ENCODE measurements at regions not wholly inside any gene's neighbourhood (a gene's known extent, or its start where the extent isn't known, plus 50 kb on each side); places are given as distances from the start of the nearest gene placed in this dataset.

DNA sequence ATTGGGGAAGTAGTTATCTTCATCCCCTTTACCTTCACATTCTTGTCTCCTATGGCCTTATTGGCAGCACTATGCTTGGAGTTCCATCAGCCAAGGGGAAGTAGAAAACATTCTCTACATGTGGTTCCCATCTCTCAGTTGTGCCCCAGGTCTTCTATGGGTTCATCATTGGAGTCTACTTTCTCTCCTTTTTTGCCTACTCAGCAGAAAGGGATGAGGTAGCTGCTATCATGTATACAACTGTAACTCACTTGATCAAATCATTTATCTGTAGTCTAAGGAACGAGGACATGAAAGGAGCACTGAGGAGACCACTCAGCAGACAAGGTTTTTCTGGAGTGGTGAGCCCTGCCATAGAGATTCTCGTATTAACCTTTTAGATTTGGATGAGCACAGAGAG lies 119.0 kb upstream of the OR13H1 start:
- no peaks in the 10 kb centered on the region for H3K36me3 ChIP-seq (ENCODE audit: control insufficient read depth in 2 of 2, insufficient read depth in 1 of 2, low read length in 2 of 2)
- no peaks in the 10 kb centered on the region for H3K9me3 ChIP-seq (ENCODE audit: control insufficient read depth, insufficient read depth, low read depth, low read length)
- H3K4me3 ChIP-seq (ENCODE audit: low read depth, low read length), result no peak overlapping the region
- no peak overlapping the region for H3K27ac ChIP-seq (ENCODE audit: extremely low read depth, low read depth, low read length)
- no peaks in the 10 kb centered on the region for H3K4me1 ChIP-seq (ENCODE audit: control insufficient read depth, insufficient read depth, low read length)
- ChIA-PET POLR2A (no interaction called here), CTCF (no interaction called here)
- TF ChIP-seq, protein P1, sequence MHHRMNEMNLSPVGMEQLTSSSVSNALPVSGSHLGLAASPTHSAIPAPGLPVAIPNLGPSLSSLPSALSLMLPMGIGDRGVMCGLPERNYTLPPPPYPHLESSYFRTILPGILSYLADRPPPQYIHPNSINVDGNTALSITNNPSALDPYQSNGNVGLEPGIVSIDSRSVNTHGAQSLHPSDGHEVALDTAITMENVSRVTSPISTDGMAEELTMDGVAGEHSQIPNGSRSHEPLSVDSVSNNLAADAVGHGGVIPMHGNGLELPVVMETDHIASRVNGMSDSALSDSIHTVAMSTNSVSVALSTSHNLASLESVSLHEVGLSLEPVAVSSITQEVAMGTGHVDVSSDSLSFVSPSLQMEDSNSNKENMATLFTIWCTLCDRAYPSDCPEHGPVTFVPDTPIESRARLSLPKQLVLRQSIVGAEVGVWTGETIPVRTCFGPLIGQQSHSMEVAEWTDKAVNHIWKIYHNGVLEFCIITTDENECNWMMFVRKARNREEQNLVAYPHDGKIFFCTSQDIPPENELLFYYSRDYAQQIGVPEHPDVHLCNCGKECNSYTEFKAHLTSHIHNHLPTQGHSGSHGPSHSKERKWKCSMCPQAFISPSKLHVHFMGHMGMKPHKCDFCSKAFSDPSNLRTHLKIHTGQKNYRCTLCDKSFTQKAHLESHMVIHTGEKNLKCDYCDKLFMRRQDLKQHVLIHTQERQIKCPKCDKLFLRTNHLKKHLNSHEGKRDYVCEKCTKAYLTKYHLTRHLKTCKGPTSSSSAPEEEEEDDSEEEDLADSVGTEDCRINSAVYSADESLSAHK (tag by site-specific recombination; IDR thresholded peaks at IDR 0.05), result no peak
- TF ChIP-seq, protein P2, sequence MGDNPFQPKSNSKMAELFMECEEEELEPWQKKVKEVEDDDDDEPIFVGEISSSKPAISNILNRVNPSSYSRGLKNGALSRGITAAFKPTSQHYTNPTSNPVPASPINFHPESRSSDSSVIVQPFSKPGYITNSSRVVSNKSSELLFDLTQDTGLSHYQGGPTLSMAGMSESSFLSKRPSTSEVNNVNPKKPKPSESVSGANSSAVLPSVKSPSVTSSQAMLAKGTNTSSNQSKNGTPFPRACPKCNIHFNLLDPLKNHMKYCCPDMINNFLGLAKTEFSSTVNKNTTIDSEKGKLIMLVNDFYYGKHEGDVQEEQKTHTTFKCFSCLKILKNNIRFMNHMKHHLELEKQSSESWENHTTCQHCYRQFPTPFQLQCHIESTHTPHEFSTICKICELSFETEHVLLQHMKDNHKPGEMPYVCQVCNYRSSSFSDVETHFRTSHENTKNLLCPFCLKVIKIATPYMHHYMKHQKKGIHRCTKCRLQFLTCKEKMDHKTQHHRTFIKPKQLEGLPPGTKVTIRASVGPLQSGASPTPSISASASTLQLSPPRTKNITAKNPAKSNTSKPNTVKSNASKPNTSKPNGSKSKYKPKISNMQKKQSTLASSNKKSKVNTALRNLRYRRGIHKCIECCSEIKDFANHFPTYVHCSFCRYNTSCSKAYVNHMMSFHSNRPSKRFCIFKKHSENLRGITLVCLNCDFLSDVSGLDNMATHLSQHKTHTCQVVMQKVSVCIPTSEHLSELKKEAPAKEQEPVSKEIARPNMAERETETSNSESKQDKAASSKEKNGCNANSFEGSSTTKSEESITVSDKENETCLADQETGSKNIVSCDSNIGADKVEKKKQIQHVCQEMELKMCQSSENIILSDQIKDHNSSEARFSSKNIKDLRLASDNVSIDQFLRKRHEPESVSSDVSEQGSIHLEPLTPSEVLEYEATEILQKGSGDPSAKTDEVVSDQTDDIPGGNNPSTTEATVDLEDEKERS (tag by site-specific recombination; IDR thresholded peaks at IDR 0.05), result no peak
- TF ChIP-seq ZNF155 (tag by site-specific recombination; IDR thresholded peaks at IDR 0.05), result no peak
- no peak for TF ChIP-seq MZF1 (tag by site-specific recombination; IDR thresholded peaks at IDR 0.05; ENCODE audit: borderline replicate concordance)
- TF ChIP-seq, protein P3, sequence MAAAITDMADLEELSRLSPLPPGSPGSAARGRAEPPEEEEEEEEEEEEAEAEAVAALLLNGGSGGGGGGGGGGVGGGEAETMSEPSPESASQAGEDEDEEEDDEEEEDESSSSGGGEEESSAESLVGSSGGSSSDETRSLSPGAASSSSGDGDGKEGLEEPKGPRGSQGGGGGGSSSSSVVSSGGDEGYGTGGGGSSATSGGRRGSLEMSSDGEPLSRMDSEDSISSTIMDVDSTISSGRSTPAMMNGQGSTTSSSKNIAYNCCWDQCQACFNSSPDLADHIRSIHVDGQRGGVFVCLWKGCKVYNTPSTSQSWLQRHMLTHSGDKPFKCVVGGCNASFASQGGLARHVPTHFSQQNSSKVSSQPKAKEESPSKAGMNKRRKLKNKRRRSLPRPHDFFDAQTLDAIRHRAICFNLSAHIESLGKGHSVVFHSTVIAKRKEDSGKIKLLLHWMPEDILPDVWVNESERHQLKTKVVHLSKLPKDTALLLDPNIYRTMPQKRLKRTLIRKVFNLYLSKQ (tag by site-specific recombination; IDR thresholded peaks at IDR 0.05; ENCODE audit: borderline replicate concordance), result no peak
- TF ChIP-seq ZNF660 (tag by site-specific recombination; IDR thresholded peaks at IDR 0.05), result no peak
- TF ChIP-seq FEZF1 (tag by site-specific recombination; IDR thresholded peaks at IDR 0.05), result no peak
- no peak for TF ChIP-seq KLF10 (tag by site-specific recombination; IDR thresholded peaks at IDR 0.05)
- no peak for TF ChIP-seq SETDB1 (IDR thresholded peaks at IDR 0.05; ENCODE audit: insufficient read length, low read length)
- TF ChIP-seq ZNF629 (tag by site-specific recombination; IDR thresholded peaks at IDR 0.05), result no peak
- no peak for TF ChIP-seq ZNF10 (tag by site-specific recombination; IDR thresholded peaks at IDR 0.05)
- no peak for TF ChIP-seq ZNF792 (tag by site-specific recombination; IDR thresholded peaks at IDR 0.05)
- TF ChIP-seq ZNF169 (tag by site-specific recombination; IDR thresholded peaks at IDR 0.05), result no peak
- TF ChIP-seq KLF8 (tag by site-specific recombination; IDR thresholded peaks at IDR 0.05), result no peak
- TF ChIP-seq, protein P4, sequence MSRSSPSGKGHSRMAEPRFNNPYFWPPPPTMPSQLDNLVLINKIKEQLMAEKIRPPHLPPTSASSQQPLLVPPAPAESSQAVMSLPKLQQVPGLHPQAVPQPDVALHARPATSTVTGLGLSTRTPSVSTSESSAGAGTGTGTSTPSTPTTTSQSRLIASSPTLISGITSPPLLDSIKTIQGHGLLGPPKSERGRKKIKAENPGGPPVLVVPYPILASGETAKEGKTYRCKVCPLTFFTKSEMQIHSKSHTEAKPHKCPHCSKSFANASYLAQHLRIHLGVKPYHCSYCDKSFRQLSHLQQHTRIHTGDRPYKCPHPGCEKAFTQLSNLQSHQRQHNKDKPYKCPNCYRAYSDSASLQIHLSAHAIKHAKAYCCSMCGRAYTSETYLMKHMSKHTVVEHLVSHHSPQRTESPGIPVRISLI (tag by site-specific recombination; IDR thresholded peaks at IDR 0.05), result no peak
- no peak for TF ChIP-seq SP3 (tag by site-specific recombination; IDR thresholded peaks at IDR 0.05)
- TF ChIP-seq ZNF274 (IDR thresholded peaks at IDR 0.05; ENCODE audit: low read length), result no peak
- TF ChIP-seq ZNF274 (tag by site-specific recombination; IDR thresholded peaks at IDR 0.05; ENCODE audit: borderline replicate concordance), result no peak
- no peak for TF ChIP-seq ZNF132 (tag by site-specific recombination; IDR thresholded peaks at IDR 0.05; ENCODE audit: borderline replicate concordance)
- TF ChIP-seq ZBTB20 (tag by site-specific recombination; IDR thresholded peaks at IDR 0.05), result no peak
